ENCODE measurements at regions not wholly inside any gene's neighbourhood (a gene's known extent, or its start where the extent isn't known, plus 50 kb on each side); places are given as distances from the start of the nearest gene placed in this dataset.

GRCh38 chr1:239672256-239672655, 285.9 kb downstream of the CHRM3 start:
- Histone ChIP-seq H3K4me3 (ENCODE audit: low read length) (no peak overlapping the region), H3K27me3 (ENCODE audit: control insufficient read depth in 1 of 2, insufficient read depth in 2 of 2, low read length in 2 of 2) (no peaks in the 10 kb centered on the region), H3K4me1 (ENCODE audit: insufficient read depth, low read length) (no peaks in the 10 kb centered on the region), H3K36me3 (ENCODE audit: insufficient read depth, low read length) (no peaks in the 10 kb centered on the region), H3K27ac (ENCODE audit: low read depth in 1 of 2, low read length in 2 of 2) (no peak overlapping the region), H3K9me3 (ENCODE audit: control insufficient read depth in 1 of 2, insufficient read depth in 1 of 2, low read length in 2 of 2) (no peaks in the 10 kb centered on the region)
- Mint-ChIP-seq H3K27me3 (no peaks in the 10 kb centered on the region), H3K4me3 (no peak overlapping the region), H3K27ac (no peak overlapping the region), H3K36me3 (ENCODE audit: low read depth) (no peaks in the 10 kb centered on the region), H3K4me1 (ENCODE audit: low read depth) (no peaks in the 10 kb centered on the region), H3K9me3 (no peaks in the 10 kb centered on the region)
- intact Hi-C loops (cut with DNase I, micrococcal nuclease): no loop called here
- ATAC-seq (ENCODE audit: poor library complexity) (no peak), DNase-seq (no peak)
- POLR2A ChIA-PET: no interaction called here
- no peak for TF ChIP-seq CTCF (IDR thresholded peaks at IDR 0.05)
- CTCF ChIA-PET: no interaction called here

GRCh38 chr1:239675735-239676134, 289.4 kb downstream of the CHRM3 start:
- POLR2A ChIA-PET: no interaction called here
- Mint-ChIP-seq H3K27ac (no peak overlapping the region), H3K27me3 (no peaks in the 10 kb centered on the region), H3K4me3 (no peak overlapping the region), H3K9me3 (no peaks in the 10 kb centered on the region), H3K4me1 (ENCODE audit: low read depth) (no peaks in the 10 kb centered on the region), H3K36me3 (ENCODE audit: low read depth) (no peaks in the 10 kb centered on the region)
- no peak overlapping the region for H3K27ac ChIP-seq (ENCODE audit: low read depth in 1 of 2, low read length in 2 of 2)
- no peaks in the 10 kb centered on the region for H3K36me3 ChIP-seq (ENCODE audit: insufficient read depth, low read length)
- intact Hi-C loops (cut with DNase I, micrococcal nuclease): no loop called here
- no peak for DNase-seq
- ATAC-seq (ENCODE audit: poor library complexity): no peak
- no peaks in the 10 kb centered on the region for H3K4me1 ChIP-seq (ENCODE audit: insufficient read depth, low read length)
- no peak for TF ChIP-seq CTCF (IDR thresholded peaks at IDR 0.05)
- H3K27me3 ChIP-seq (ENCODE audit: control insufficient read depth in 1 of 2, insufficient read depth in 2 of 2, low read length in 2 of 2): no peaks in the 10 kb centered on the region
- H3K9me3 ChIP-seq (ENCODE audit: control insufficient read depth in 1 of 2, insufficient read depth in 1 of 2, low read length in 2 of 2): no peaks in the 10 kb centered on the region
- H3K4me3 ChIP-seq (ENCODE audit: low read length): no peak overlapping the region
- CTCF ChIA-PET: no interaction called here

GRCh38 chr1:239676522-239677273, 290.3 kb downstream of the CHRM3 start:
- no peak overlapping the region for H3K27ac ChIP-seq (ENCODE audit: low read depth in 1 of 2, low read length in 2 of 2)
- no peaks in the 10 kb centered on the region for H3K9me3 Mint-ChIP-seq
- no peaks in the 10 kb centered on the region for H3K27me3 Mint-ChIP-seq
- H3K4me1 ChIP-seq (ENCODE audit: insufficient read depth, low read length): no peaks in the 10 kb centered on the region
- intact Hi-C loops (cut with DNase I, micrococcal nuclease): no loop called here
- H3K9me3 ChIP-seq (ENCODE audit: control insufficient read depth in 1 of 2, insufficient read depth in 1 of 2, low read length in 2 of 2): no peaks in the 10 kb centered on the region
- H3K27me3 ChIP-seq (ENCODE audit: control insufficient read depth in 1 of 2, insufficient read depth in 2 of 2, low read length in 2 of 2): no peaks in the 10 kb centered on the region
- H3K4me3 Mint-ChIP-seq: no peak overlapping the region
- no peaks in the 10 kb centered on the region for H3K36me3 ChIP-seq (ENCODE audit: insufficient read depth, low read length)
- H3K4me1 Mint-ChIP-seq (ENCODE audit: low read depth): no peaks in the 10 kb centered on the region
- POLR2A ChIA-PET: no interaction called here
- H3K36me3 Mint-ChIP-seq (ENCODE audit: low read depth): no peaks in the 10 kb centered on the region
- no peak for TF ChIP-seq CTCF (IDR thresholded peaks at IDR 0.05)
- ATAC-seq (ENCODE audit: poor library complexity): no peak
- no peak for DNase-seq
- no peak overlapping the region for H3K4me3 ChIP-seq (ENCODE audit: low read length)
- CTCF ChIA-PET: no interaction called here
- no peak overlapping the region for H3K27ac Mint-ChIP-seq

All from CD4-positive, alpha-beta T cell (primary cell).